ENCODE measurements at regions not wholly inside any gene's neighbourhood (a gene's known extent, or its start where the extent isn't known, plus 50 kb on each side); places are given as distances from the start of the nearest gene placed in this dataset.

DNA sequence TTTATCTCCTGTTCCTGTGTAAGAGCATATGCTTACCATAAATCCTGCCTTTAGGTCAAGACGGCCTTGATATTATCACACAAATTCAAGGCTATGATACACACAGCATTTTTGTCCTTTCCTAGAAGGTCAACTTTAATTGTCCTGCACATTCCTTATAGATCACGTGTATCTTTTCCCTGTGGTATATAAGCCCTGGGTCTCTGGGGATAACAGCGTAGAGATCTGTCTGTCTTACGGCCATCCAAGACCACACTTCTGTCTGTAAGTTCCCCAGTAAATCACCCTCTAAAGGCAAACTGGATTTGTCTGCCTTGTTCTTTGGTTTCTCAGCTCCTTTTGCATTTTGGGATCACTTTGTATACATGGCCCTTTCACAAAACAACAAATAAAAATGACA, 69.5 kb upstream of the TCL1B start:
- Histone ChIP-seq H3K4me1 (ENCODE audit: control insufficient read depth, insufficient read depth, low read length) (no peaks in the 10 kb centered on the region), H3K9me3 (ENCODE audit: control insufficient read depth, insufficient read depth, low read depth, low read length) (no peaks in the 10 kb centered on the region), H3K4me3 (ENCODE audit: low read depth, low read length) (no peak overlapping the region), H3K27ac (ENCODE audit: extremely low read depth, low read depth, low read length) (no peak overlapping the region), H3K36me3 (ENCODE audit: control insufficient read depth in 2 of 2, insufficient read depth in 1 of 2, low read length in 2 of 2) (no peaks in the 10 kb centered on the region)
- ChIA-PET POLR2A (no interaction called here), CTCF (interaction anchor here (0.9 to 3.3 kb wide), 2 partner anchors 57 to 157 kb away, joined by 3 to 12 read pairs; no protein-coding TSS in a partner anchor)
- TF ChIP-seq SP2 (tag by site-specific recombination; IDR thresholded peaks at IDR 0.05) = no peak

DNA sequence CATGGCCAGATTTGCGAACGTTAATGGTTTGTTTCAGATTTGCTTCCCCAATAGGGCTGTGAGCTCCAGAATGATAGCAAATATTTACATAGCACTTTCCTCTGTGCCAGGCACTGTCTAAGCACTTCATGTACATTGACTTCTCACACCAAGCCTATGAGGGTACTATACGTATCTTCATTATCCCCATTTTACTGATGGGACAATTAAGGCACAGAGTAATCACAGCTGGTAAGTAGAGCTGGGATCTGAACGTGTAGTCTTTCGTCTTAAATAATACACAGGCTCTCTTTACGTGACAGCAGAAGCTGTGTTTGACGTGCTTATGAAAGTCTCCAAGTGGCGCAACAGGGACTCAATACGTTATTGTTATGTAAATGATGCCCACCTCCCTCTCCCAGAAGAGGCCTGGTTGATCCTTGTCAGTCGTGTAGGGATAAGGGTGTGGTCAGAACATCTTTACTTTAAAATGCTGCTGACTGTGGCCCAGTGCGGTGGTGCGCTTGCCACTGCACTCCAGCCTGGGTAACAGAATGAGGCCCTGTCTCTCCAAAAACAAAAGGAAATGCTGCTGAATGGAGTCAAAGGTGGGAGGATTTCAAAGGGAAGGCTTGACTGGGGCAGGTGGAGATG, 66.3 kb upstream of the TCL1B start:
- no peaks in the 10 kb centered on the region for H3K4me1 ChIP-seq (ENCODE audit: control insufficient read depth, insufficient read depth, low read length)
- POLR2A ChIA-PET = interaction anchor here (0.6 kb wide), 1 partner anchor 872 kb away, joined by 6 read pairs; no protein-coding TSS in a partner anchor
- CTCF ChIA-PET = interaction anchor here (0.7 to 3.3 kb wide), 3 partner anchors 11 to 257 kb away, joined by 3 to 12 read pairs (median 4); partner anchors contain the start of gene TUNAR
- no peak overlapping the region for H3K27ac ChIP-seq (ENCODE audit: extremely low read depth, low read depth, low read length)
- no peak overlapping the region for H3K4me3 ChIP-seq (ENCODE audit: low read depth, low read length)
- no peaks in the 10 kb centered on the region for H3K36me3 ChIP-seq (ENCODE audit: control insufficient read depth in 2 of 2, insufficient read depth in 1 of 2, low read length in 2 of 2)
- no peaks in the 10 kb centered on the region for H3K9me3 ChIP-seq (ENCODE audit: control insufficient read depth, insufficient read depth, low read depth, low read length)
- TF ChIP-seq ZNF426 (tag by site-specific recombination; IDR thresholded peaks at IDR 0.05) (no peak), ZNF629 (tag by site-specific recombination; IDR thresholded peaks at IDR 0.05) (no peak), ZNF571 (tag by site-specific recombination; IDR thresholded peaks at IDR 0.05) (no peak), ZNF248 (tag by site-specific recombination; IDR thresholded peaks at IDR 0.05) (no peak), ZNF670 (tag by site-specific recombination; IDR thresholded peaks at IDR 0.05; ENCODE audit: low read depth) (no peak), ZNF266 (tag by site-specific recombination; IDR thresholded peaks at IDR 0.05; ENCODE audit: low read depth) (no peak), ZNF10 (tag by site-specific recombination; IDR thresholded peaks at IDR 0.05) (no peak), ZNF37A (tag by site-specific recombination; IDR thresholded peaks at IDR 0.05) (no peak)
- TF ChIP-seq, protein P1, sequence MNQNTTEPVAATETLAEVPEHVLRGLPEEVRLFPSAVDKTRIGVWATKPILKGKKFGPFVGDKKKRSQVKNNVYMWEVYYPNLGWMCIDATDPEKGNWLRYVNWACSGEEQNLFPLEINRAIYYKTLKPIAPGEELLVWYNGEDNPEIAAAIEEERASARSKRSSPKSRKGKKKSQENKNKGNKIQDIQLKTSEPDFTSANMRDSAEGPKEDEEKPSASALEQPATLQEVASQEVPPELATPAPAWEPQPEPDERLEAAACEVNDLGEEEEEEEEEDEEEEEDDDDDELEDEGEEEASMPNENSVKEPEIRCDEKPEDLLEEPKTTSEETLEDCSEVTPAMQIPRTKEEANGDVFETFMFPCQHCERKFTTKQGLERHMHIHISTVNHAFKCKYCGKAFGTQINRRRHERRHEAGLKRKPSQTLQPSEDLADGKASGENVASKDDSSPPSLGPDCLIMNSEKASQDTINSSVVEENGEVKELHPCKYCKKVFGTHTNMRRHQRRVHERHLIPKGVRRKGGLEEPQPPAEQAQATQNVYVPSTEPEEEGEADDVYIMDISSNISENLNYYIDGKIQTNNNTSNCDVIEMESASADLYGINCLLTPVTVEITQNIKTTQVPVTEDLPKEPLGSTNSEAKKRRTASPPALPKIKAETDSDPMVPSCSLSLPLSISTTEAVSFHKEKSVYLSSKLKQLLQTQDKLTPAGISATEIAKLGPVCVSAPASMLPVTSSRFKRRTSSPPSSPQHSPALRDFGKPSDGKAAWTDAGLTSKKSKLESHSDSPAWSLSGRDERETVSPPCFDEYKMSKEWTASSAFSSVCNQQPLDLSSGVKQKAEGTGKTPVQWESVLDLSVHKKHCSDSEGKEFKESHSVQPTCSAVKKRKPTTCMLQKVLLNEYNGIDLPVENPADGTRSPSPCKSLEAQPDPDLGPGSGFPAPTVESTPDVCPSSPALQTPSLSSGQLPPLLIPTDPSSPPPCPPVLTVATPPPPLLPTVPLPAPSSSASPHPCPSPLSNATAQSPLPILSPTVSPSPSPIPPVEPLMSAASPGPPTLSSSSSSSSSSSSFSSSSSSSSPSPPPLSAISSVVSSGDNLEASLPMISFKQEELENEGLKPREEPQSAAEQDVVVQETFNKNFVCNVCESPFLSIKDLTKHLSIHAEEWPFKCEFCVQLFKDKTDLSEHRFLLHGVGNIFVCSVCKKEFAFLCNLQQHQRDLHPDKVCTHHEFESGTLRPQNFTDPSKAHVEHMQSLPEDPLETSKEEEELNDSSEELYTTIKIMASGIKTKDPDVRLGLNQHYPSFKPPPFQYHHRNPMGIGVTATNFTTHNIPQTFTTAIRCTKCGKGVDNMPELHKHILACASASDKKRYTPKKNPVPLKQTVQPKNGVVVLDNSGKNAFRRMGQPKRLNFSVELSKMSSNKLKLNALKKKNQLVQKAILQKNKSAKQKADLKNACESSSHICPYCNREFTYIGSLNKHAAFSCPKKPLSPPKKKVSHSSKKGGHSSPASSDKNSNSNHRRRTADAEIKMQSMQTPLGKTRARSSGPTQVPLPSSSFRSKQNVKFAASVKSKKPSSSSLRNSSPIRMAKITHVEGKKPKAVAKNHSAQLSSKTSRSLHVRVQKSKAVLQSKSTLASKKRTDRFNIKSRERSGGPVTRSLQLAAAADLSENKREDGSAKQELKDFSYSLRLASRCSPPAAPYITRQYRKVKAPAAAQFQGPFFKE (tag by site-specific recombination; IDR thresholded peaks at IDR 0.05; ENCODE audit: borderline replicate concordance) = no peak
- TF ChIP-seq, protein P2, sequence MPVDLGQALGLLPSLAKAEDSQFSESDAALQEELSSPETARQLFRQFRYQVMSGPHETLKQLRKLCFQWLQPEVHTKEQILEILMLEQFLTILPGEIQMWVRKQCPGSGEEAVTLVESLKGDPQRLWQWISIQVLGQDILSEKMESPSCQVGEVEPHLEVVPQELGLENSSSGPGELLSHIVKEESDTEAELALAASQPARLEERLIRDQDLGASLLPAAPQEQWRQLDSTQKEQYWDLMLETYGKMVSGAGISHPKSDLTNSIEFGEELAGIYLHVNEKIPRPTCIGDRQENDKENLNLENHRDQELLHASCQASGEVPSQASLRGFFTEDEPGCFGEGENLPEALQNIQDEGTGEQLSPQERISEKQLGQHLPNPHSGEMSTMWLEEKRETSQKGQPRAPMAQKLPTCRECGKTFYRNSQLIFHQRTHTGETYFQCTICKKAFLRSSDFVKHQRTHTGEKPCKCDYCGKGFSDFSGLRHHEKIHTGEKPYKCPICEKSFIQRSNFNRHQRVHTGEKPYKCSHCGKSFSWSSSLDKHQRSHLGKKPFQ (tag by site-specific recombination; IDR thresholded peaks at IDR 0.05) = no peak

DNA sequence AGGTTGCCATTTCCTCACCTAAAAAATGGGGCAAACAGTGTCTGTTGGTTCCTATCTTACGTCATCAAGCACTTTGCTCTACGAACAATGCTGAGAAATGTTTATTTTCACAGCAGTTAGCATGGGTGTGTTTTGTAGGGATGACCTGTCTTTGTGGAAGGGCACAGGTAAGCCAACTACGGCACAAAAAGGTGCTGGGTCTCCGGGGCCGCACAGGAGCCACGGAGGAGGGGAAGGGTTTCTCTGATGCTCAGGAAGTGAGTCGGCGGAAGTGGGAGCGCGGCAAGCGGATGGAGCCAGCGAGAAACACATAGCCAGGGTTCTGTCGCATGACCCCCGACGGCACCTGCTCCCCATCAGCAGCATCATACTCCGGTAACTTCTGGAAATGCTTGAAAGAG, 65.6 kb upstream of the TCL1B start:
- Histone ChIP-seq H3K36me3 (ENCODE audit: control insufficient read depth in 2 of 2, insufficient read depth in 1 of 2, low read length in 2 of 2) (no peaks in the 10 kb centered on the region), H3K4me1 (ENCODE audit: control insufficient read depth, insufficient read depth, low read length) (no peaks in the 10 kb centered on the region), H3K9me3 (ENCODE audit: control insufficient read depth, insufficient read depth, low read depth, low read length) (no peaks in the 10 kb centered on the region), H3K27ac (ENCODE audit: extremely low read depth, low read depth, low read length) (no peak overlapping the region), H3K4me3 (ENCODE audit: low read depth, low read length) (no peak overlapping the region)
- POLR2A ChIA-PET = no interaction called here
- CTCF ChIA-PET = no interaction called here
- TF ChIP-seq, protein P3, sequence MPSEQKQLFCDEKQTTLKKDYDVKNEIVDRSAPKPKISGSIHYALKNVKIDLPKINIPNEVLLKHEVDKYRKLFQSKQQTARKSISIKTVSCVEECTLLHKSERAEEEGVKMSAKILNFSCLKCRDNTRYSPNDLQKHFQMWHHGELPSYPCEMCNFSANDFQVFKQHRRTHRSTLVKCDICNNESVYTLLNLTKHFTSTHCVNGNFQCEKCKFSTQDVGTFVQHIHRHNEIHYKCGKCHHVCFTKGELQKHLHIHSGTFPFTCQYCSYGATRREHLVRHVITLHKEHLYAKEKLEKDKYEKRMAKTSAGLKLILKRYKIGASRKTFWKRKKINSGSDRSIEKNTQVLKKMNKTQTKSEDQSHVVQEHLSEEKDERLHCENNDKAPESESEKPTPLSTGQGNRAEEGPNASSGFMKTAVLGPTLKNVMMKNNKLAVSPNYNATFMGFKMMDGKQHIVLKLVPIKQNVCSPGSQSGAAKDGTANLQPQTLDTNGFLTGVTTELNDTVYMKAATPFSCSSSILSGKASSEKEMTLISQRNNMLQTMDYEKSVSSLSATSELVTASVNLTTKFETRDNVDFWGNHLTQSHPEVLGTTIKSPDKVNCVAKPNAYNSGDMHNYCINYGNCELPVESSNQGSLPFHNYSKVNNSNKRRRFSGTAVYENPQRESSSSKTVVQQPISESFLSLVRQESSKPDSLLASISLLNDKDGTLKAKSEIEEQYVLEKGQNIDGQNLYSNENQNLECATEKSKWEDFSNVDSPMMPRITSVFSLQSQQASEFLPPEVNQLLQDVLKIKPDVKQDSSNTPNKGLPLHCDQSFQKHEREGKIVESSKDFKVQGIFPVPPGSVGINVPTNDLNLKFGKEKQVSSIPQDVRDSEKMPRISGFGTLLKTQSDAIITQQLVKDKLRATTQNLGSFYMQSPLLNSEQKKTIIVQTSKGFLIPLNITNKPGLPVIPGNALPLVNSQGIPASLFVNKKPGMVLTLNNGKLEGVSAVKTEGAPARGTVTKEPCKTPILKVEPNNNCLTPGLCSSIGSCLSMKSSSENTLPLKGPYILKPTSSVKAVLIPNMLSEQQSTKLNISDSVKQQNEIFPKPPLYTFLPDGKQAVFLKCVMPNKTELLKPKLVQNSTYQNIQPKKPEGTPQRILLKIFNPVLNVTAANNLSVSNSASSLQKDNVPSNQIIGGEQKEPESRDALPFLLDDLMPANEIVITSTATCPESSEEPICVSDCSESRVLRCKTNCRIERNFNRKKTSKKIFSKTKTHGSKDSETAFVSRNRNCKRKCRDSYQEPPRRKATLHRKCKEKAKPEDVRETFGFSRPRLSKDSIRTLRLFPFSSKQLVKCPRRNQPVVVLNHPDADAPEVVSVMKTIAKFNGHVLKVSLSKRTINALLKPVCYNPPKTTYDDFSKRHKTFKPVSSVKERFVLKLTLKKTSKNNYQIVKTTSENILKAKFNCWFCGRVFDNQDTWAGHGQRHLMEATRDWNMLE (tag by site-specific recombination; conservative IDR thresholded peaks at IDR 0.05; ENCODE audit: low read depth) = no peak
- TF ChIP-seq EGR2 (tag by site-specific recombination; IDR thresholded peaks at IDR 0.05; ENCODE audit: low read depth) (no peak), ZNF785 (tag by site-specific recombination; IDR thresholded peaks at IDR 0.05) (no peak), ZBTB48 (tag by site-specific recombination; IDR thresholded peaks at IDR 0.05) (no peak)
- TF ChIP-seq, protein P4, sequence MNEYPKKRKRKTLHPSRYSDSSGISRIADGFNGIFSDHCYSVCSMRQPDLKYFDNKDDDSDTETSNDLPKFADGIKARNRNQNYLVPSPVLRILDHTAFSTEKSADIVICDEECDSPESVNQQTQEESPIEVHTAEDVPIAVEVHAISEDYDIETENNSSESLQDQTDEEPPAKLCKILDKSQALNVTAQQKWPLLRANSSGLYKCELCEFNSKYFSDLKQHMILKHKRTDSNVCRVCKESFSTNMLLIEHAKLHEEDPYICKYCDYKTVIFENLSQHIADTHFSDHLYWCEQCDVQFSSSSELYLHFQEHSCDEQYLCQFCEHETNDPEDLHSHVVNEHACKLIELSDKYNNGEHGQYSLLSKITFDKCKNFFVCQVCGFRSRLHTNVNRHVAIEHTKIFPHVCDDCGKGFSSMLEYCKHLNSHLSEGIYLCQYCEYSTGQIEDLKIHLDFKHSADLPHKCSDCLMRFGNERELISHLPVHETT (tag by site-specific recombination; IDR thresholded peaks at IDR 0.05) = no peak

Measured in HEK293 (cell line).